GM19372 (cell line): ENCODE measurements at regions not wholly inside any gene's neighbourhood (a gene's known extent, or its start where the extent isn't known, plus 50 kb on each side); places are given as distances from the start of the nearest gene placed in this dataset.
"Not testable (repeated sequence)": the region's sequence is repeated elsewhere in the genome, so short reads cannot be mapped to it uniquely, and the experiment has no call there.

Experiments
- ATAC-seq: cut with Tn5 transposase; IDR thresholded peaks from one replicate; pipeline ENCODE4 v1.9.1; 2021; ENCODE audit warnings: mild to moderate bottlenecking, low read depth, moderate library complexity; ENCODE audit not compliant: unreplicated experiment

DNA sequence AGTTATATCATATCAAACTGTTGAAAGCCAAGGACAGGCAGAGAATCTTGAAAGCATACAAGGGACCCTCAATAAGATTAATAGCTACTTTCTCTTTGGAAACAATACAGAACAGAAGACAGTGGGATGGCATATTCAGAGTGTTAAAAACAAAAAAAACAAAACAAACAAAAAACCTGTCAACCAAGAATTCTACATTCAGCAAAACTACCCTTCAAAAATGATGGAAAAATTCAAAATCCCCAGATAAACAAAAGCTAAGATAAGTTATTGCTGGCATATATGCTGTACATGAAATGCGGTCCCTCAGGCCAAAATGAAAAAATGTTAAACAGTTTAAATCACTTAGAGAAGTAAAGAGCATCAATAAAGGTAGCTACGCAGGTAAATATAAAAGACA is 425.1 kb downstream of the ACTL7B start:
- ATAC-seq: no peak

DNA sequence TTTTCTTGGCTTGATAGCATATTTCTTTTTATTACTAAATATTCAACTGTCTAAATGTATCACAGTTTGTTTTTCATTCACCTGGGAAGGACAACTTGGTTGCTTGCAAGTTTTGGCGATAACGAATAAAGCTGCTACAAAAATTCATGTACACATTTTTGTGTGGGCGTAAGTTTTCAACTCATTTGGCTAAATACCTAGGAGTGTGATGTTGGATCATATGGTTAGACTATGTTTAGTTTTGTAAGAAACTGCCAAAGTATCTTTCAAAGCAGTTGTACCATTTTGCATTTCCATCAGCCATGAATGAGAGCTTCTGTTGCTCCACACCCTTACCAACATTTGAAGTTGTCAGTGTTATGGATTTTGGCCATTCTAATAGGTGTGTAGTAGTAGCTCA is 428.0 kb downstream of the ACTL7B start:
- ATAC-seq: no peak

DNA sequence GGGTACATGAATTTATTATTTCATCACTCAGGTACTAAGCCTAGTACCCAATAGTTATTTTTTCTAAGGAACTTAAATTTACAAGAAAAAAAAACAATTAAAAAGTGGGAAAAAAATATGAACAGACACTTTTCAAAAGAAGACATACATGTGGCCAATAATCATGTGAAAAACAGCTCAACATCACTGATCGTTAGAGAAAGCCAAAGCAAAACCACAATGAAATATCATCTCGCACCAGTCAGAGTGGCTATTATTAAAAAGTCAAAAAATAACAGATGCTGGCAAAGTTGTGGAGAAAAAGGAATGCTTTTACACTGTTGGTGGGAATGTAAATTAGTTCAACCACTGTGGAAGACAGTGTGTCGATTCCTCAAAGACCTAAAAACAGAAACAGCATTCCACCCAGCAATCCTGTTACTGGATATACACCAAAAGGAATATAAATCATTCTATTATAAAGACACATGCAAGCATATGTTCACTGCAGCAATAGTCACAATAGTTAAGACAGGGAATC is 429.3 kb downstream of the ACTL7B start:
- ATAC-seq: not testable (repeated sequence)

DNA sequence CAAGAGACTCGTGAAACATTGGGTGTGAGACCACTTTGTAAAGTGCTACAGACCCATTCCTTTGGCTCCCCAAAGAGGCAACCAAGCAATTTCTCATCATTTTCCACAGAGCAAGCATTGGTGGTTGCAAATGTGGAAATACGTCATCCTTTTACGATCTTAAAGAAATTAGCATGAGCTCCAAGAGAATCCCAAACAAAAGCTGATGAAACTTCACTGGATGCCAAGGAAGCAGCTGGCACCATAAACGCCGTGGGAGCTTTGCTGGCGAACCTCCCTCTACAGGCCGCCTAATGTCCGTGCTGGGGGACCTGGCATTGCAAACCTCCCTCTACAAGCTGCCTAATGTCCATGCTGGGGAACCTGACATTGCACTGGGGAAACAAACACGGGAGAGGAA is 432.4 kb downstream of the ACTL7B start:
- no peak for ATAC-seq

DNA sequence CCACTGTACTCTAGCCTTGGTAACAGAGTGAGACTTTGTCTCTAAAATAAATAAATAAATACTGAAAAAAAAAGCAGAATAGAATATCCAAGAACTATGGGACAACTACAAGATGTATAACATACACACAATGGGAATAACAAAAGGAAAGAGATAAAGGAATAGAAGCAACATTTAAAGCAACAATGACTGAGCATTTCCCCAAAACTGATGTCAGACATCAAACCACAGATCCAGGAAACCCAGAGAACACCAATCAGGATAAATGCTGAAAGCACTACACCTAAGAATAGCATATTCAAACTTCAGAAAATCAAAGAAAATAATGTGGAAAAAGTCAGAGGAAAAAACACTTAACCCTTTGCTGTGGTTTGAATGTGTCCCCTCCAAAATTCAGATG is 436.4 kb downstream of the ACTL7B start:
- ATAC-seq: no peak

DNA sequence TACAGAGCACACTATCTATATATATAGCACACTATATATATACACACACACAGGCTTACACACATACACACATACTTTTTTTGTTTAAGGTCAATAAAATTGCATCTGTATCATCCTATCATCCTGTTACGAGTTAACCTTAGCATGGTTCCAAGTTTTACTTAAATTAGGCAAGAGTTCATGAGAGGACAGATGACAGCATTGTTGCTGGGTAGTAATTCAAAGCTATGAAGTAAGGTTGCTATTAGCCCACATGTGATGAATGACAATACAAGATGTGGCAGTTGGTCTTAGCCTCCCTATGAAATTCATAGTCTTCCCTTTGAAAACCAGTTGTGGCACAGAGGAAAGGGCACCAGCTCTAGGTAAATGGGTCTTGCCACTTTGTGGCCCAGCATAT is 438.1 kb downstream of the ACTL7B start:
- no peak for ATAC-seq

DNA sequence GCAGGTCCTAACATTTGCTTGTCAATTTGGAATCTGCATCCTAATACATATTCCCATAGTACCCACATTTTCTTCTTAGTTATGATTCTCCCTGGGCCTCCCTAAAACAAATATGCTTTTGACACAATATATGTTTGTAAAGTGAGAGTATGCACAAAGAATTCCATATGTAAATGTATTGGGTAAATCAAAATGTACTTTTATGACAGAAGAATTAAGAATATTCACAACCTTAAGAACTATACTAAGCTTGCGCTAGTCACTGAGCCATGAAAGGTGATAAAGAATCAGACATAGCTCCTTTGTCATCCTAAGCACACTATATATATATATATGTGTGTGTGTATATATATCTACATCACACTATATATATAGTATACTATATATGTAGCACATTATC is 438.5 kb downstream of the ACTL7B start:
- ATAC-seq: no peak

DNA sequence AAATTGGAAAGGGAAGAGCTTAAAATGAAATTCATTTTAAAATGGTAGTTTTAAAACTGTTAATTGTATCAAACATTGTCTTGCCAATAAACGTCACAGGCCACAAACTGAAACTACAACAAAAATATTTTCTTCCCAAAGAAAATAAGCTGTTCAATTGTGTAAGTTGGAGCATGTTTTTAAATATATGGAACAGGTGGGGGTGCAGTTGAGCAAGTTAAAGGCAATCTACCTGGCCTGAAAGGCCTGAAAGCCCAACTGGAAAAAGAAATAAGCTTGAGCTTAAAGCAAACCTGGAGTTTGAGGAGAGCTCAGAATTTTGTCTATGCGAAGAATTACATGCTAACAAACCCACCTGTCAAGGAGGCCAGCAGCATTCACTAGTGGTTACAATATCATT is 439.5 kb downstream of the ACTL7B start:
- no peak for ATAC-seq

DNA sequence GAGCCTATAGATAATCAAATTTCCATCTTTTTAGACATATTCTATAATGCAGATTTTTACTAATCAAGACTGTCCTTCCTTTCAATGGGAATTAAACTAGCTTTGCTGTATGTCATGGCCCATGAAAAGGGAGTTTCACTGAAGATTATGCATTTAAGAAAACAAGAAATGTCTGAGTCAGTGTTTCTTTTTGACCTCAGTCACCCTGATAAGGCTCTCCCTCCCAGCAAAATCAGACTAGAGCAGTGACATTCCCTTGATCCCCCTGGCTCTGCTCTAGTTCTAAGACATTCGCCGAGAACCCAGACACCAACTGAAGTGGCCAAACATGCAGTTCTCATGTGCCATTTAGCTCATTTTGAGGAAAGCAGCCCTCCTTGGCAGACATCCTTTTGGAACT is 442.0 kb downstream of the ACTL7B start:
- ATAC-seq: no peak

DNA sequence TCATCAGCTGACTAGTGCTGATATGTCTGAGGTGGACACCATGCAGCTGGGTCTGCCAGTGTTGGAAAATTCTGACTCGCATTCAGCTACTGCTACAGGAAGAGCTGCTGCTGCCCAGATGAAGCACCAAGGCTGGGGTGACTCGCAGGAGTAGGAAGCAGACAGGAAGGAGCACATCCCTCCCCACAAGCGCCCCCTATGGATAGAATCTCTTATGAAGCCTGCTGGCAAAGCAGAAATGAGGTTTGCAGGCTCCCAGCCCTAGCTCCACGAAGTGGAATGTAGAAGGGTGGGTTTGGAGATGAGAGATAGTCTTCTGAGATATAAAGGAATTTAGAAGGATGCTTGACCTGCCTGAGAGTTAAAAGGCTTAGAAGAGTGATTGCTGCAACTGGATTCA is 443.0 kb downstream of the ACTL7B start:
- no peak for ATAC-seq

DNA sequence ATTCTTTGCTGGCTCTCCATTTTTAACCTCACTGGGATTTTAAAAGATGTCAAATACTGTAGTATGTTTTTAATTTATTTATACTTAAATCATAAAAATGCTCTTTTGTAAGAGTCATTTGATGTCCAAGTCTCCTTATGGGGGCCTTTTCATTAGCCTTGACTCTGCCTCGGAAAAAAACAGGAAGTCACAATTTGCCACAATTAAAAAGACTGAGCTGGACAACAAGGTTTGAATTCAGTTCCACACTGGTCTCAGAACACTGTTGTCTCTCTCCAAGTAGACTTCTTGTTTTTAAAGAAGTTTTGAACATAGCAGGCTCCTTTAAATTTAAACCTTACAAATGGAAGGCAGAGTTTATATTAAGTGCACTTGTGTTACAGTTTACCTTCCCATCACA is 444.2 kb downstream of the ACTL7B start:
- no peak for ATAC-seq

DNA sequence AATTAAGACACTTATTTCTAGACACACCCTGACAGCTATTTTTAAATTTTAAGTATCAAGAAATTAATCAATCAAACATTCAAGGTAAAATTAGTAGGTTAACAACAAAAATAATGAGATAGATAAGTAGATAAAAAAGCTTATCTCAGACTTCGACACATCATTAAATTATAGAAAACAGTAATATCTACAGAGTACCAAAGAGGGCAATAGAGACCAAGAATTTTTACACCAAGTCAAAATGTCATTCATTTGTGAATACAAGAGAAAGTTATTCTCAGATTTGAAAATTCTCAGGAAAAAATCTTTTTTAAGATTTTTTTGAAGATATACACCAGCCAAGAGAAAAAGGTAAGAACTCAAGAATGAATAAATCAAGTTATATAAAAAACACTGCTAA is 445.6 kb downstream of the ACTL7B start:
- no peak for ATAC-seq

DNA sequence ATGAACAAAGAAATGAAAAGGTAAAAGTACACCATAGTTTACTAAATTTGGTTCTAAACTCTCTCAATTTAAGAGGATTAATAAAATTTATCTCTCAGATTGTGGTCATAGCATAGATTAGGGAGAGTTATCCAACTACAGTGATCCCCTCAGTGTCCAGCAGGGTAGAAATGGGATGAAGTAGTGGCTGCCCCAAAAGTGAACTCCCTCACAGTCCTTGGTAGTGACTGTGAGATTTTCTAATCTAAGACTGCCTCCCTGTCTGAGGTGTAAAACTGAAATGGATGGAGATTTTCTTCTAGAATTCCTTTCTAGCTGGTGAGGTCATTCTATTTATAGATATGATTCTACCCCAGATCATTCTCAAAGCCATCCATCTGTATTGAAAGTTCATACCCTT is 455.5 kb downstream of the ACTL7B start:
- no peak for ATAC-seq

DNA sequence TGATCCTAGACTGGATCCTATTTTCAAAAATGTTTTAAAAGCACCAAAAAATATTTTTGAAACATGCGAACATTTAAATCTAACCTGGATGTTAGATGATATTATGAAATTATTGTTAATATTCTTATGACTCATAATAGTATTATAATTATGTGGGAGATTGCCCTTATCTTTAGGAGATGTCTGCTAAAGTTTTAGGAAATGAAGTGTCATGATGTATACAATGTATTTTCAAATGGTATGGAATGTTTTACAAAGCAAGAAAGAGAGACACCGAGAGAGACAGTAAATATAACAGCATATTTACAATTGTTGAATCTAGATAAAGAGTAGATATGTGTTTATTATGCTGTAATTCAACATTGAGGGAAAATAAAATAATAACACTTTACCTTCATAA is 455.9 kb downstream of the ACTL7B start:
- no peak for ATAC-seq

DNA sequence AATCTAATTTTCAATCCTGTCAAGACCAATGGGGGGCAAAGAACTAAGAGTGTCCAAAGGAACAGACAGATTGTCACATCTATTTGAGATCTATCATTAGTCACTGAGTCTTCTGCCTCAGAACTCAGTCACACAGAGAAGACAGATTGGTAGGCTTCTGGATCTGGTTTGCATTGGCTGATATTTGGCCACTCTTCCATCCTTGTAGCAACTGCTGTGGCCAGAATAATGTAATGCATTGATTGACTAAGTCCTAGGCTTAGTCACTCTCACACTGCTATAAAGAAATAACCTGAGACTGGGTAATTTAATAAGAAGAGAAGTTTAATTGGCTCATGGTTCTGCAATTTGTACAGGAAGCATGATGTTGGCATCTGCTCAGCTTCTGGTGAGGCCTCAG is 458.5 kb downstream of the ACTL7B start:
- ATAC-seq: no peak

DNA sequence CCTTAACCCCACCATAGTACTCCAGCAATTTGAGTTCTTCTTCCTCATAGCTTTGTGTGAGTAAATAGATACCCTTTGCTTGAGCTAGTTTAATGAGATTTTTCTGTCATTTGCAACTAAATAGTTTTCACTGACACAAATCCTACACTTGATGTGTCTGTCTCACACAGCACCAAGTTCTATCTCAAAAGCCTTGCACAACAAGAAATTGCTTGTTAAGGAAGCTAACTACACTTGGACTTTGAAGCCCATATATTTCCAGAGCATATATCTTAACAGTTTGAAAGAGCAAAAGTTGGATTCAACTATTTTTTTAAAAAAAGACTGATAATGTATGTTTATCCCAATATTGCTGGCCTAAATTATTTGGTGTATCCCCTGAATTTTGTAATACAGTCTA is 459.2 kb downstream of the ACTL7B start:
- no peak for ATAC-seq

DNA sequence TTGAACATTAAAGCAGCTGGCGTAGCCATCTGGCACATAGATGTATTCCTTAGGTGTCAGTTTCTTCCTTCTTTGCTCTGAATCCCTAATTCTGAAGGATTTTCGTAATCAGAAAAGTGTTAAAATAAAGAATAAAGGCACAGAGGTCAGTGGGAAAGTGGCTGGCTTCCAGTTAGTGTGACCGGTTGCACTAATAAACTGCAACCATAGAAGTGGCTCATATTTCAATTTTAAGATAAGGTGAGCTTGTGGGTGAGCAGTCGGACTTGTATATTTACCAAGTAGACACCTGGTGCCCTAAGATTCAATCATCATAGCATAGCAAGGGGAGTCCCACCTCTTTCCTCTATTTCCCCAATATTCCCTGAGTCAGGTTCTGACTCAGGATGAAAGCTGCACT is 459.6 kb downstream of the ACTL7B start:
- ATAC-seq: no peak

DNA sequence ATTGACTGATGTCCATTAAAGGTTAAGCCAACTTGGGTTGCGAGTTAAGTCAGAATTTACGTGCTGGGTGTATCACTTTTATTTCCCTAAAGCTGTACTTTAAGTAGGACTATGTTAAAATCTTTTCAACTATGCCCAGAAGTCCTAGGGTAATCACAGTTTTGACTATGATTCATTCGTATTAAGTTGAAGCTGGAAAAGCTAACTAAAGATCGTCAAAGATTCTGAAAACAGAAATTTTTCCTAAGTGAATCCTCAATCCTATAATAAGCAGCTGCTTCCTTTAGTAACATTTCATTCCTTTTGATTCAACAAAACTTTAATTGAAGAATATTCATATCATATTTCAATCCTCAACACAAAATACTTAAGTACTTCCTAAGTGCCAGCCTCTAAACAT is 460.4 kb downstream of the ACTL7B start:
- ATAC-seq: no peak

DNA sequence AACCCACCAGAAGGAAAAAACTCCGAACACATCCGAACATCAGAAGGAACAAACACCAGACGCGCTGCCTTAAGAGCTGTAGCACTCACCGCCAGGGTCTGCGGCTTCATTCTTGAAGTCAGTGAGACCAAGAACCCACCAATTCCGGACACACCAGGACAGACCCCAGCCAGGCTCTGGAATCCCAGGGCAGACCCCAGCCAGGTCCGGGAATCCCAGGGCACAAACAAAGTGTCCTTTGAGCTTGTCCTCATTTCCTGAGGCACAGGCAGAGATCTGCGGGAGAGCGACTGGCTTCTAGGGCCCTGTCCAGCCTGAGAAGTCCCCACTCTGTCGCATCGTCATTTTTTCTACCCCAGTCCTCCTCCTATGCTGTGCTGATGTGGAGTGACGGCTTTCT is 461.1 kb downstream of the ACTL7B start:
- no peak for ATAC-seq

DNA sequence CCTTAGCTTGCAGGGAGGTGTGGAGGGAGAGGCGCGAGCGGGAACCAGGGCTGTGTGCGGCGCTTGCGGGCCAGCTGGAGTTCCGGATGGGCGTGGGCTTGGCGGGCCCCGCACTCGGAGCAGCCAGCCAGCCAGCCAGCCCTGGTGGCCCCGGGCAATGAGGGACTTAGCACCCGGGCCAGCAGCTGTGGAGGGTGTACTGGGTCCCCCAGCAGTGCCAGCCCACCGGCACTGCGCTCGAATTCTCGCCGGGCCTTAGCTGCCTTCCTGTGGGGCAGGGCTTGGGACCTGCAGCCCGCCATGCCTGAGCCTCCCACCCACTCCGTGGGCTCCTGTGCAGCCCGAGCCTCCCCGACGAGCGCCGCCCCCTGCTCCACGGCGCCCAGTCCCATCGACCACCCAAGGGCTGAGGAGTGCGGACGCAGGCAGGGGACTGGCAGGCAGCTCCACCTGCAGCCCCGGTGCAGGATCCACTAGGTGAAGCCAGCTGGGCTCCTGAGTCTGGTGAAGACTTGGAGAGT is 462.2 kb downstream of the ACTL7B start:
- ATAC-seq: not testable (repeated sequence)

DNA sequence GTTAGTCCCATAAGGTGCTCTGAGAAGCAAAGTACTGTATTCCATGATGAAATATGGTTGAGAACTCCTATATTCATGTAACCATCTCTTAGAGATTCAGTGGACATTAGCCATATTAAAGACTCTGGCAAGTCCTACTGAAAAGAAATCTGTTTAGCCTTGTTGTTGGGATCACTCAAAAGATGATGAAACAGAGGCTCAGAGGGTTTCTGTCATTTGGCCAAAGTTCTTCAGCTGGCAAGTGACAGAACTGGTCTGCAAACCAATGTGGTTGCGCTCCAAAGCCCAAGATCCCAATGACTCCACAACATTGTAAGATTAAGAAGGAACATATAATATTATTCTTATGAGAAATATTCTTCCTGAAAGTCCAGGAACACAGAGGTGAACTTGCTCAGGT is 462.9 kb downstream of the ACTL7B start:
- no peak for ATAC-seq

DNA sequence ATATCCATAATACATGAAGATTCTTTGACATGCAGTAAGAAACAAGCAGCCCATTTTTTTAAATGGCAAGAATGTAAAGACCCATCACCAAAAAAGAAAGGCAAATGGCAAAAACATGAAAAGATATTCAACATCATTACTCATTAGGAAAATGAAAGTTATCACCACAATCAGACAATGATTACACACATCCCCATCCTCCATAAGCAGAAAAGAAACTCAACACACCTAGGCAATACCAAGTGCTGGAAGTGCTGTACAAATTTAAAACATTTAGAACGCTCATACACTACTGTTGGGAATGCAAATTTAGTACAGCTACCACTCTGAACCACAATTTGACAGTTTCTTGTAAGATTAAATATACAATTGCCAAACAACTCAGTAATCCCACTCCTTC is 466.7 kb downstream of the ACTL7B start:
- ATAC-seq: no peak

DNA sequence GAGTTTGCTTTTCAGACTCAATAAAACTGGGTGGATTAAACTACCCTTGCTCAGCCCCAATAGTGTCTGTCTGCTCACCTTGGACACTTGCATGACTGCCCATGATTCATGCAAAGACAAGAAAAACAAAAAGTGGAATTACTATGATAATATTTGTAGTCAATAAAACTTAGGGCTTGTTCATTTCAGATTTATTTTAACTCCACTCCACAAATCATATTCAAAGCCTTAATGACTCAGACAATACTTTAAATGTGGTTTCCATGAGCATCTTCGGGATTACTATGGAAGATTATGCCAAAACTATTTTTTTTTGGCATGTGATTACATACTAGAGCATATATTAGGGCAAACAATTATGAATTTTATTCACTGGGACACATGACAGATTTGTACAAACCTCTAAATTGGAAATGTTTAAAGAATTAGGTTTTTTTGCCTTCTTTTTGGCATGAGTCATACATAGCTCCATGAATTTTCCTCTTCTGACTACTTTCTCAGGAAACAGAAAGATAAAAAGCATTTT is 468.9 kb downstream of the ACTL7B start:
- ATAC-seq: no peak
